ENCODE measurements at regions not wholly inside any gene's neighbourhood (a gene's known extent, or its start where the extent isn't known, plus 50 kb on each side); places are given as distances from the start of the nearest gene placed in this dataset.

DNA sequence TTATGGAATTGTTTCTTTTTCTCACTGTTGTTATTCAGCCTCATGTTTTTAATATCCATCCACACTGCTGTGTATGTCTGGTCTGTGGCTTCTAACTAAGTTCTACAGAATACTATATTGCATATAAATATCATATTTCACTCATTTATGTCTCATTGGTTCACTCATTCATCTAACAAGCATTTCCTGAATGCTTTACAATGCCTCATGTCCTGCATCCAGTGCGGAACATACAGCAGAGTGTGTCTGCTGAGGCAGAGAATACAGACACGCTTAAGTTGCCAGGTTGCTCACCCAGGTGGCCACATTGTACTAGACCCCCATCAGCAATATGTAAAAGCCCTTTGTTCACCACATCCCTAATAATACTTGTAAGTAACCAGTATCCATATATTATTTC is 111.8 kb upstream of the CNTNAP2 start:
- TF ChIP-seq EP300 (conservative IDR thresholded peaks at IDR 0.05; ENCODE audit: poor library complexity, severe bottlenecking) (no peak), TAF1 (IDR thresholded peaks at IDR 0.05; ENCODE audit: low read depth) (no peak), RAD21 (conservative IDR thresholded peaks at IDR 0.05) (no peak), EZH2 (IDR thresholded peaks at IDR 0.05; ENCODE audit: borderline replicate concordance, insufficient read depth, low read length, poor library complexity, severe bottlenecking) (no peak), POLR2AphosphoS5 (IDR thresholded peaks at IDR 0.05) (no peak)
- TF ChIP-seq, protein P1, sequence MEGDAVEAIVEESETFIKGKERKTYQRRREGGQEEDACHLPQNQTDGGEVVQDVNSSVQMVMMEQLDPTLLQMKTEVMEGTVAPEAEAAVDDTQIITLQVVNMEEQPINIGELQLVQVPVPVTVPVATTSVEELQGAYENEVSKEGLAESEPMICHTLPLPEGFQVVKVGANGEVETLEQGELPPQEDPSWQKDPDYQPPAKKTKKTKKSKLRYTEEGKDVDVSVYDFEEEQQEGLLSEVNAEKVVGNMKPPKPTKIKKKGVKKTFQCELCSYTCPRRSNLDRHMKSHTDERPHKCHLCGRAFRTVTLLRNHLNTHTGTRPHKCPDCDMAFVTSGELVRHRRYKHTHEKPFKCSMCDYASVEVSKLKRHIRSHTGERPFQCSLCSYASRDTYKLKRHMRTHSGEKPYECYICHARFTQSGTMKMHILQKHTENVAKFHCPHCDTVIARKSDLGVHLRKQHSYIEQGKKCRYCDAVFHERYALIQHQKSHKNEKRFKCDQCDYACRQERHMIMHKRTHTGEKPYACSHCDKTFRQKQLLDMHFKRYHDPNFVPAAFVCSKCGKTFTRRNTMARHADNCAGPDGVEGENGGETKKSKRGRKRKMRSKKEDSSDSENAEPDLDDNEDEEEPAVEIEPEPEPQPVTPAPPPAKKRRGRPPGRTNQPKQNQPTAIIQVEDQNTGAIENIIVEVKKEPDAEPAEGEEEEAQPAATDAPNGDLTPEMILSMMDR (IDR thresholded peaks at IDR 0.05; ENCODE audit: poor library complexity, severe bottlenecking) = no peak
- TF ChIP-seq, protein P2, sequence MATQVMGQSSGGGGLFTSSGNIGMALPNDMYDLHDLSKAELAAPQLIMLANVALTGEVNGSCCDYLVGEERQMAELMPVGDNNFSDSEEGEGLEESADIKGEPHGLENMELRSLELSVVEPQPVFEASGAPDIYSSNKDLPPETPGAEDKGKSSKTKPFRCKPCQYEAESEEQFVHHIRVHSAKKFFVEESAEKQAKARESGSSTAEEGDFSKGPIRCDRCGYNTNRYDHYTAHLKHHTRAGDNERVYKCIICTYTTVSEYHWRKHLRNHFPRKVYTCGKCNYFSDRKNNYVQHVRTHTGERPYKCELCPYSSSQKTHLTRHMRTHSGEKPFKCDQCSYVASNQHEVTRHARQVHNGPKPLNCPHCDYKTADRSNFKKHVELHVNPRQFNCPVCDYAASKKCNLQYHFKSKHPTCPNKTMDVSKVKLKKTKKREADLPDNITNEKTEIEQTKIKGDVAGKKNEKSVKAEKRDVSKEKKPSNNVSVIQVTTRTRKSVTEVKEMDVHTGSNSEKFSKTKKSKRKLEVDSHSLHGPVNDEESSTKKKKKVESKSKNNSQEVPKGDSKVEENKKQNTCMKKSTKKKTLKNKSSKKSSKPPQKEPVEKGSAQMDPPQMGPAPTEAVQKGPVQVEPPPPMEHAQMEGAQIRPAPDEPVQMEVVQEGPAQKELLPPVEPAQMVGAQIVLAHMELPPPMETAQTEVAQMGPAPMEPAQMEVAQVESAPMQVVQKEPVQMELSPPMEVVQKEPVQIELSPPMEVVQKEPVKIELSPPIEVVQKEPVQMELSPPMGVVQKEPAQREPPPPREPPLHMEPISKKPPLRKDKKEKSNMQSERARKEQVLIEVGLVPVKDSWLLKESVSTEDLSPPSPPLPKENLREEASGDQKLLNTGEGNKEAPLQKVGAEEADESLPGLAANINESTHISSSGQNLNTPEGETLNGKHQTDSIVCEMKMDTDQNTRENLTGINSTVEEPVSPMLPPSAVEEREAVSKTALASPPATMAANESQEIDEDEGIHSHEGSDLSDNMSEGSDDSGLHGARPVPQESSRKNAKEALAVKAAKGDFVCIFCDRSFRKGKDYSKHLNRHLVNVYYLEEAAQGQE (IDR thresholded peaks at IDR 0.05; ENCODE audit: borderline replicate concordance) = no peak

Measured in neural cell (in vitro differentiated cells).